K562 (cell line): ENCODE measurements at regions not wholly inside any gene's neighbourhood (a gene's known extent, or its start where the extent isn't known, plus 50 kb on each side); places are given as distances from the start of the nearest gene placed in this dataset.

ENCODE experiments used
- CEBPG ChIP-seq, 3 experiments: fragments of 200-800 bp in 1 of 3; sonication (Bioruptor generic) in 1 of 3; sonication (generic) in 1 of 3; formaldehyde crosslinking in 1 of 3; IDR thresholded peaks in 2 of 3; conservative IDR thresholded peaks in 1 of 3; 2 replicates each; pipeline versions ENCODE4 v1.6.1 to v1.8.0; 2016 to 2022; ENCODE audit warnings: missing compliant biosample characterization in 2 of 3, missing genetic modification characterization in 2 of 3, mild to moderate bottlenecking in 1 of 3, missing genetic modification reagents in 1 of 3
- CREBBP ChIP-seq: IDR thresholded peaks from one replicate; pipeline ENCODE4 v1.6.1; 2012; ENCODE audit warnings: low read depth, mild to moderate bottlenecking, control low read depth, inconsistent platforms, low read length
- DNMT1 ChIP-seq: fragments of 450-650 bp; IDR thresholded peaks from 2 replicates; pipeline ENCODE4 v1.6.1; 2016; ENCODE audit warnings: antibody characterized with exemption, mild to moderate bottlenecking
- GABPB1 ChIP-seq: sonication (generic); formaldehyde crosslinking; IDR thresholded peaks from 2 replicates; pipeline ENCODE4 v1.8.0; 2022; ENCODE audit warnings: mild to moderate bottlenecking, missing genetic modification reagents
- GATAD2A ChIP-seq: fragments of 450-650 bp; IDR thresholded peaks from 2 replicates; pipeline ENCODE4 v1.6.1; 2017
- GTF2A2 ChIP-seq: IDR thresholded peaks from 2 replicates; pipeline ENCODE4 v1.6.1; 2016; ENCODE audit warnings: mild to moderate bottlenecking, missing genetic modification characterization, missing compliant biosample characterization
- HLTF ChIP-seq: fragments of 450-650 bp; IDR thresholded peaks from 2 replicates; pipeline ENCODE4 v1.6.1; 2016
- HSF4 ChIP-seq: fragments of 250-450 bp; sonication (Bioruptor Pico); IDR thresholded peaks from 2 replicates; pipeline ENCODE4 v2.1.2; 2022; ENCODE audit warnings: mild to moderate bottlenecking, moderate library complexity, borderline replicate concordance
- IRF2 ChIP-seq: sonication (generic); formaldehyde crosslinking; IDR thresholded peaks from 2 replicates; pipeline ENCODE4 v1.8.1; 2022; ENCODE audit warnings: mild to moderate bottlenecking, missing genetic modification reagents
- MAFF ChIP-seq: IDR thresholded peaks from 2 replicates; pipeline ENCODE4 v1.6.1; 2012; ENCODE audit warnings: low read length, improper control_type of control experiment
- MAFK ChIP-seq: IDR thresholded peaks from 2 replicates; pipeline ENCODE4 v1.6.1; 2011; ENCODE audit warnings: low read length, improper control_type of control experiment
- NFXL1 ChIP-seq: fragments of 450-650 bp; formaldehyde crosslinking; IDR thresholded peaks from 2 replicates; pipeline ENCODE4 v1.4.0; 2021; ENCODE audit warnings: mild to moderate bottlenecking
- PHF8 ChIP-seq: fragments of 200-600 bp; sonication (generic); IDR thresholded peaks from 2 replicates; pipeline ENCODE4 v1.6.1; 2012; ENCODE audit warnings: mixed run types, mild to moderate bottlenecking, inconsistent platforms, low read length, moderate library complexity, borderline replicate concordance
- SETDB1 ChIP-seq: IDR thresholded peaks from one replicate; pipeline ENCODE4 v1.6.1; 2012; ENCODE audit warnings: low read length, control low read depth, inconsistent platforms
- SIN3B ChIP-seq: fragments of 450-650 bp; IDR thresholded peaks from 2 replicates; pipeline ENCODE4 v1.6.1; 2017; ENCODE audit warnings: low read depth, mild to moderate bottlenecking, moderate library complexity
- SIRT6 ChIP-seq: IDR thresholded peaks from one replicate; pipeline ENCODE4 v1.6.1; 2012; ENCODE audit warnings: low read depth, mild to moderate bottlenecking, control low read depth, inconsistent platforms, low read length, moderate library complexity
- TBL1XR1 ChIP-seq, 2 experiments: IDR thresholded peaks; 2 replicates each; pipeline ENCODE4 v1.6.1; 2012; ENCODE audit warnings: improper control_type of control experiment in 2 of 2, low read length in 2 of 2, mild to moderate bottlenecking in 1 of 2
- TCFL5 ChIP-seq: fragments of 250-450 bp; sonication (Bioruptor Pico); conservative IDR thresholded peaks from 2 replicates; pipeline ENCODE4 v1.6.1; 2021; ENCODE audit warnings: mild to moderate bottlenecking, moderate library complexity, matching md5 sums
- ZC3H8 ChIP-seq: fragments of 450-650 bp; IDR thresholded peaks from 2 replicates; pipeline ENCODE4 v1.6.1; 2017
- ZNF57 ChIP-seq: fragments of 450-650 bp; formaldehyde crosslinking; IDR thresholded peaks from 2 replicates; pipeline ENCODE4 v1.4.0; 2020; ENCODE audit warnings: mild to moderate bottlenecking, moderate library complexity
- ZNF766 ChIP-seq: fragments of 200-800 bp; sonication (Bioruptor generic); conservative IDR thresholded peaks from 2 replicates; pipeline ENCODE4 v1.6.1; 2016; ENCODE audit warnings: missing genetic modification characterization, missing compliant biosample characterization
- TF ChIP-seq, protein P1 (sequence below): fragments of 450-650 bp; IDR thresholded peaks from 2 replicates; pipeline ENCODE4 v1.6.1; 2016; ENCODE audit warnings: low read depth
- TF ChIP-seq, protein P2 (sequence below): sonication (generic); formaldehyde crosslinking; IDR thresholded peaks from 2 replicates; pipeline ENCODE4 v1.4.0; 2020; ENCODE audit warnings: mild to moderate bottlenecking, missing genetic modification reagents

DNA sequence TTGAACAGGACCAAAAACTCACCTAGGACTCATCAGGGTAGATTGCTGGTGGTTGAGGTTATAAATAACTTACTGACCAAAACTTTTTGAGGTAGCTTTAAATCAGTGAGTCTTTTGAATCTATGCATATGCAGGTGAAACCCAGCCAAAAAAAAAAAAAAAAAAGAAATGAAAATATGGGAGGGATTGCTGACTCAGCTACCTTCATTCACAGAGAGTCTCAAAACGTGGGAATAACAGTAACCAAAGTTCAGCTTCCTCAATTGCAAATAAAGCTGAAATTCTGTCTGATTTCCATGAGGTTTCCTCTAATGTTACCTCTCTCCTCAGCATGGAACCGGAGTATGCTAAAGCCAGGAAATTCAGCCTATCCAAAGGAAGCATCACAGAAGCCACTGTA, 95.2 kb upstream of the SEMA6D start (continued):
- TF ChIP-seq, protein P1, sequence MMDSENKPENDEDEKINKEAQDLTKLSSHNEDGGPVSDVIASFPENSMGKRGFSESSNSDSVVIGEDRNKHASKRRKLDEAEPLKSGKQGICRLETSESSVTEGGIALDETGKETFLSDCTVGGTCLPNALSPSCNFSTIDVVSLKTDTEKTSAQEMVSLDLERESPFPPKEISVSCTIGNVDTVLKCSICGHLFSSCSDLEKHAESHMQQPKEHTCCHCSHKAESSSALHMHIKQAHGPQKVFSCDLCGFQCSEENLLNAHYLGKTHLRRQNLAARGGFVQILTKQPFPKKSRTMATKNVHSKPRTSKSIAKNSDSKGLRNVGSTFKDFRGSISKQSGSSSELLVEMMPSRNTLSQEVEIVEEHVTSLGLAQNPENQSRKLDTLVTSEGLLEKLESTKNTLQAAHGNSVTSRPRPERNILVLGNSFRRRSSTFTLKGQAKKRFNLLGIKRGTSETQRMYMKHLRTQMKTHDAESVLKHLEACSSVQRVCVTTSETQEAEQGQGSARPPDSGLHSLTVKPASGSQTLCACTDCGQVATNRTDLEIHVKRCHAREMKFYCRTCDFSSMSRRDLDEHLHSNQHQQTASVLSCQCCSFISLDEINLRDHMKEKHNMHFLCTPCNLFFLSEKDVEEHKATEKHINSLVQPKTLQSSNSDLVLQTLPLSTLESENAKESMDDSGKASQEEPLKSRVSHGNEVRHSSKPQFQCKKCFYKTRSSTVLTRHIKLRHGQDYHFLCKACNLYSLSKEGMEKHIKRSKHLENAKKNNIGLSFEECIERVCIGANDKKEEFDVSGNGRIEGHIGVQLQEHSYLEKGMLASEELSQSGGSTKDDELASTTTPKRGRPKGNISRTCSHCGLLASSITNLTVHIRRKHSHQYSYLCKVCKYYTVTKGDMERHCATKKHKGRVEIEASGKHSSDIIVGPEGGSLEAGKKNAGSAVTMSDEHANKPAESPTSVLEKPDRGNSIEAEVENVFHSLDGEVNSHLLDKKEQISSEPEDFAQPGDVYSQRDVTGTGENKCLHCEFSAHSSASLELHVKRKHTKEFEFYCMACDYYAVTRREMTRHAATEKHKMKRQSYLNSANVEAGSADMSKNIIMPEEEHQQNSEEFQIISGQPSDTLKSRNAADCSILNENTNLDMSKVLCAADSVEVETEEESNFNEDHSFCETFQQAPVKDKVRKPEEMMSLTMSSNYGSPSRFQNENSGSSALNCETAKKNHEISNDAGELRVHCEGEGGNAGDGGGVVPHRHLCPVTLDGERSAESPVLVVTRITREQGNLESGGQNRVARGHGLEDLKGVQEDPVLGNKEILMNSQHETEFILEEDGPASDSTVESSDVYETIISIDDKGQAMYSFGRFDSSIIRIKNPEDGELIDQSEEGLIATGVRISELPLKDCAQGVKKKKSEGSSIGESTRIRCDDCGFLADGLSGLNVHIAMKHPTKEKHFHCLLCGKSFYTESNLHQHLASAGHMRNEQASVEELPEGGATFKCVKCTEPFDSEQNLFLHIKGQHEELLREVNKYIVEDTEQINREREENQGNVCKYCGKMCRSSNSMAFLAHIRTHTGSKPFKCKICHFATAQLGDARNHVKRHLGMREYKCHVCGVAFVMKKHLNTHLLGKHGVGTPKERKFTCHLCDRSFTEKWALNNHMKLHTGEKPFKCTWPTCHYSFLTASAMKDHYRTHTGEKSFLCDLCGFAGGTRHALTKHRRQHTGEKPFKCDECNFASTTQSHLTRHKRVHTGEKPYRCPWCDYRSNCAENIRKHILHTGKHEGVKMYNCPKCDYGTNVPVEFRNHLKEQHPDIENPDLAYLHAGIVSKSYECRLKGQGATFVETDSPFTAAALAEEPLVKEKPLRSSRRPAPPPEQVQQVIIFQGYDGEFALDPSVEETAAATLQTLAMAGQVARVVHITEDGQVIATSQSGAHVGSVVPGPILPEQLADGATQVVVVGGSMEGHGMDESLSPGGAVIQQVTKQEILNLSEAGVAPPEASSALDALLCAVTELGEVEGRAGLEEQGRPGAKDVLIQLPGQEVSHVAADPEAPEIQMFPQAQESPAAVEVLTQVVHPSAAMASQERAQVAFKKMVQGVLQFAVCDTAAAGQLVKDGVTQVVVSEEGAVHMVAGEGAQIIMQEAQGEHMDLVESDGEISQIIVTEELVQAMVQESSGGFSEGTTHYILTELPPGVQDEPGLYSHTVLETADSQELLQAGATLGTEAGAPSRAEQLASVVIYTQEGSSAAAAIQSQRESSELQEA: no peak
- no peak for TF ChIP-seq TCFL5 (CRISPR knock-in tag)
- peak; percentile 55 for TF ChIP-seq MAFK
- TF ChIP-seq IRF2 (CRISPR knock-in tag): no peak
- TF ChIP-seq CEBPG (CRISPR knock-in tag; IDR thresholded peaks at IDR 0.05): no peak
- no peak for TF ChIP-seq CEBPG (tag; conservative IDR thresholded peaks at IDR 0.05 in 1 of 2, IDR thresholded peaks at IDR 0.05 in 1 of 2)
- no peak for TF ChIP-seq ZC3H8
- TF ChIP-seq DNMT1: no peak
- no peak for TF ChIP-seq SIRT6
- no peak for TF ChIP-seq CREBBP
- no peak for TF ChIP-seq ZNF766 (CRISPR knock-in tag)
- no peak for TF ChIP-seq PHF8
- TF ChIP-seq SIN3B: no peak
- no peak for TF ChIP-seq ZNF57 (CRISPR knock-in tag)
- TF ChIP-seq TBL1XR1 (IDR thresholded peaks at IDR 0.05; ENCODE audit: low read length in 2 of 2): no peak
- no peak for TF ChIP-seq SETDB1
- TF ChIP-seq HSF4: no peak
- no peak for TF ChIP-seq NFXL1
- no peak for TF ChIP-seq GTF2A2 (tag)
- TF ChIP-seq GABPB1 (CRISPR knock-in tag): no peak
- TF ChIP-seq HLTF: no peak
- TF ChIP-seq, protein P2, sequence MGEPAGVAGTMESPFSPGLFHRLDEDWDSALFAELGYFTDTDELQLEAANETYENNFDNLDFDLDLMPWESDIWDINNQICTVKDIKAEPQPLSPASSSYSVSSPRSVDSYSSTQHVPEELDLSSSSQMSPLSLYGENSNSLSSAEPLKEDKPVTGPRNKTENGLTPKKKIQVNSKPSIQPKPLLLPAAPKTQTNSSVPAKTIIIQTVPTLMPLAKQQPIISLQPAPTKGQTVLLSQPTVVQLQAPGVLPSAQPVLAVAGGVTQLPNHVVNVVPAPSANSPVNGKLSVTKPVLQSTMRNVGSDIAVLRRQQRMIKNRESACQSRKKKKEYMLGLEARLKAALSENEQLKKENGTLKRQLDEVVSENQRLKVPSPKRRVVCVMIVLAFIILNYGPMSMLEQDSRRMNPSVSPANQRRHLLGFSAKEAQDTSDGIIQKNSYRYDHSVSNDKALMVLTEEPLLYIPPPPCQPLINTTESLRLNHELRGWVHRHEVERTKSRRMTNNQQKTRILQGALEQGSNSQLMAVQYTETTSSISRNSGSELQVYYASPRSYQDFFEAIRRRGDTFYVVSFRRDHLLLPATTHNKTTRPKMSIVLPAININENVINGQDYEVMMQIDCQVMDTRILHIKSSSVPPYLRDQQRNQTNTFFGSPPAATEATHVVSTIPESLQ (CRISPR knock-in tag): no peak
- peak; percentile 44 for TF ChIP-seq MAFF
- no peak for TF ChIP-seq GATAD2A
